ENCODE measurements at regions not wholly inside any gene's neighbourhood (a gene's known extent, or its start where the extent isn't known, plus 50 kb on each side); places are given as distances from the start of the nearest gene placed in this dataset.

DNA sequence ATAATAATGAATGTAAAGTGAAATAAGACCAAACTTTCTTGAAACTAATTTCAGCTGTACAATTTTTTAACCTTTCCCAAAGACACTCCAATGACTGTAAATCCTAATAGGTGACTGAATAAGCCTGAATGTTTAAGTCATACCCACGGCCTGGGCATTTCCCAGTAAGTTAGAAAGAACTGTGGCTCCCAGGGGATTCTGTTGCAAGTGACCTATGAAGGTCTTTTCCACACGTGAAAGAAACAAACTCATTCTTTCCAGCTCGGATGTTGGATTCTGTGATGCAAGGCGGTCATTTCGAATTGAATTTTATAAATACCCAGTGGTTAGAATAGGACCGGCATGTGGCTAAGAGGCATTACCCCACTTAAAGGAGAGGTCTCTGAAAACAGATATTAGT, 1134.4 kb downstream of the GALC start:
- DNase-seq = no peak

DNA sequence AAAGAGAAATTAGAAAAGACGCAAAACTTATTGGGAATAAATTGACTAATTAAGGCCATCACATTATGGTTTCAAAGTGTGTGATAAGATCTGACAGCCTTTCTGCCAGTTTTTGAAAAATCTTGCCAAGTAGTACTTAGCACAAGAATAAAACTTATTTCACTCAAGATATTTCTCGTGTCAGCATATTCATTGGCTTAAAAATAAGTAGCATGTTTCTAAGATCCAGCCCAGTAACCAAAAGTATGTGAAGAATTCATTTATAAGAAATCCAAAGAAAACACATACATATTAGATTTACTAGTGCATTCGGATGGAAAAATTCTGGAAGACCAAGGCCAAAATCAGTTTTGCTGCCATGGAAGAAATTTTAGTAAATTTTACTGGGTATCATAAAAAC, 1135.0 kb downstream of the GALC start:
- no peak for DNase-seq

DNA sequence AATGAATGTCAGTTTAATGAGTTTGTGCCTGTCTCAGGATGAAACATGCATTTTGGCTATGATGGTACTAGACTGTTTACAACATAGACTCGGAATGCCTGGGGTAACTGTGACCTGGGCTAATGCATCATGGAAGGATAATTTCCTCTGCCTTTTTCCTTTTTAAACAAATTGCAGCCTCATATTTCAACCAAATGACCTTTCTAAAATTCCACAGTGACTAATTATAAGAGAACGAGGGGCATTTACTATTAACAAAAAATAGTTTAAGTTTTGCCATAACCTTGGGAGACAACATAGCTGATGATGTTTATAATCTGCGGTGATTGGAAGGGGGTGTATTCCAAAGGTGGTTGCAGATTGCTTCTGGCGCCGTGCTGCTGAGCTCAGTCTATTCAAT, 1140.5 kb downstream of the GALC start:
- no peak for DNase-seq

DNA sequence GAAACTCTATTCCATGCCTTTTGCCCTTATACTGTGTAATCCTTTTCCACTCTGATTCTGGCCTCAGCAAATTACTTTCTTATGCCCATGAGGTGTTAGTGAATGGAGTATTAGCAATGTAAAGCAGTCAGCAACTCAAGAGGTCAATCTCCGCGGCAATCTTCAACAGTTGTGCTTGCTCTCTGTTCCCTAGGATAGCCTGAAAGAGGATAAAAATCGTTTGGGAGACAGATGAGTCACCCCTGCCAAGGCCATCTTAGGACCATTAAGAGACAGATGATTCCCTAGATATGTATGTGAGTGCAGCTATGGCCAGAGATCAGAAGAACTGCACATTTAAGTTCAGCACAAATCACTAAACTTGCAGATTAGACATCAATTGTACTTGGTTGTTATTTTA, 1145.8 kb downstream of the GALC start:
- no peak for DNase-seq

DNA sequence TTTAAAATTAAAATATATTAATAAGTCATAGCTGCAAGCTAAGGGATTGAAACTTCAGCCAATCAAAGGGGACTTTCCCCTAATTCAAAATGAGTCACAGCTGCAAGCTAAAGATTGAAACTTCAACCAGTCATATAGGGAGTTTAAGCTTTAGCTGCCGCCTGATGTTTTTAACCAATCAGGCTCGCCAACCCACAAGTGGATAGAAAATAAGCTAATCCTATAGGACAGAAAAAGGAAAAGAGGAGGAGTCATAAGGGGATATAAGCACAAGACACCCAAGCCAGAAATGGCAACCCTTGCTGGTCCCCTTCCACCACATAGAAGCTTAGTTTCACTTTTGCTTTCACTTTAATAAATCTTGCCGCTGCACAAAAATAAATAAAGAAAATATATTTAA, 1154.6 kb downstream of the GALC start:
- no peak for DNase-seq

DNA sequence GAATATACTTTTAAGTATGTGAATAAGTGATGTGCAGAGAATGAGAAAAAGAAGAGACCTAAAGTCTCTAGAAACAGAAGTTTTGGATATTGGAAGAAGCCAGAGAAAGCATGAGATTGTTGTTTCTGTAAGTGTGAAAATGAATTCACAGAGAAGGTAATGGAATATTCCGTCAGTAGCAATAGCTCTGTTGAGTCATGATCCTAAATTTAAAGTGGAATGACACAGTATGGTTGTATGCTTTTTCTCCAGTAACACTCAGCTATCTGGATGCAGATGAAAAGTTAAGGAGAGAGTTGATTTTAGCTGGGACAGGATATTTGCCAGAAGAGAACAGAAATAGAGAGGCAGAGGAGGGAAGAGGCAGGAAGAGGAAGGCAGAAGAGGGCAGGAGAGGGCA, 1166.3 kb downstream of the GALC start:
- DNase-seq = no peak

DNA sequence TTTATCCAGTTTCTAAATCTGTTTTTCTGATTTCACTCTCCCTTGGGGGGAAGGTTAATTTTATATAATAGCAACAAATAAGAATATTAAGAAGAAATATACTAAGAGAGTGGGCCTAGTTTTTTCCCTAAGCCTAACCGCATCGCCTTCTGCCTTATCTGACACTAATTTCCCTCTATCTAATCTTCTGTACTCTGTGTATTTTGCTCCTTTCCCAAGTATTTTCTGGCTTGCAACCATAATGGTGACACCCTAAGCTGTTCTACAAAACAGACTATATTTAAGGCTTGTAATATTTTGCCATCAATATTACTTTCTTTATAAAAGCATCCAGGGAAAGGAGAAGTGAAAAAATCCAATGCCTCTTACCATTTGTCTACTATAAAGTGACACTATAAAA, 1168.8 kb downstream of the GALC start:
- DNase-seq = no peak

DNA sequence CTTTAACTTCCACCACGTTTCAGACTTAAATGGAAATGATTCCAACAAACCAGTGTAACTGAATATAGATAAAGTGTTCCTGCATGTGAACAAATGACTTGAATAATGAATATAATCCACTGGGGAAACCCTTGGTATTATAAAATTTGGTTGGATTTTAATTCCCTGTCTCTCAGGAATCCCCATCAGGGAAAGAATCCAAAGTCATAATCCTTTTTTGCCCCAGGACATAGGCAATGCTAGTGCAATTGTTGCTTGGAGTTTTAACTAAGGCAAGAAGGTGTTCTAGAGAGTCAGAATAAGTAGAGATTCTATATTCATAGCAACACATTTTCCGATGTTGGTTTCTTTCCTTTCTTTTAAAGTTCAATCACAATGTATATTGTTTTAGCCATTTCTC, 1169.4 kb downstream of the GALC start:
- no peak for DNase-seq

DNA sequence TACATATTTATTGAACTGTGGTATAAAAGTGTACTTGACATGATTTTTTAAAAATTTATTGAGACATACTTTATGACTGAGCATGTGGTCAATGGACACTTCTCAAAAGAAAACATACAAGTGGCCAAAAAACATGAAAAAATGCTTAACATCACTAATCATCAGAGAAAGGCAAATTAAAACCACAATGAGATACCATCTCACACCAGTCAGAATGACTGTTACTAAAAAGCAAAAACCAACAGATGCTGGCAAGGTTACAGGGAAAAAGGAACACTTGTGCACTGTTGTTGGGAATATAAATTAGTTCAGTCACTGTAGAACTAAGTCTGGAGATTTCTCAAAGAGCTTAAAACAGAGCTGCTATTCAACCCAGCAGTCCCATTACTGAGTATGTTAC, 1177.6 kb downstream of the GALC start:
- no peak for DNase-seq

DNA sequence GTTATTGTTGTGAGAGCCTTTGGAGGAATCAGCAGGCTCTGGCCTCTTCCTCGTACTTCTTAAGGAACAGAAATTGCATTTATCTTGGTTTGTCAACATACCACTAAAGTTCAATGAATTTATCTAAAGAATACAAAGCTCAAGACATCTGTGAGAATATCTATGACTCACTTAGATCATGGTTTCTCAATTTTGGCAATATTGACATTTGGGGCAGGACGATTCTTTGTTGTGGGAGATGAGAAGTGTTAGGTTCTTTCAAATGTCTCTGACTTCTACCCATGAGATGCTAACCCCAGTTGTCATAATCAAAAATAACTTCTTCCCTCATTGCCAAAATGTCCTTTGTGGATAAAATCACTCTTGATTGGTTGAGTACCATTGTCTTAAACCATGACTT, 1190.3 kb downstream of the GALC start:
- no peak for DNase-seq

DNA sequence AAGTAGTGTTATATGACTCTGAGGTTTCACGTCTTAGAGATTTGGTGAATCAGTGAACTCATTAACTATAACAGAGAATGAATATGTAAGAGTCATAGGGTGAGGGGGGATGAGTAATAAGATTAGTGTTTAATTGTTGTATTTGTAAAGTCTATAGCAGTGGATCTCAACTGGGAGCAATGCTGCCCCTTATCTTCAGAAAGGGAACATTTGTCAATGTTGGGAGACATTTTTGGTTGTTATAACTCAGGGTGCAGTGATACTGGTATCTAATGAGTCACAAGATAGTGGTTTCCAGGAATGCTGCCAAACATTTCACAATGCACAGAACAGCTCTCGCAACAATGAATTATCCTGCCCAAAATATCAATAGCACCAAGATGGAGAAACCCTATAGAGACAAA, 1193.7 kb downstream of the GALC start:
- DNase-seq = no peak

DNA sequence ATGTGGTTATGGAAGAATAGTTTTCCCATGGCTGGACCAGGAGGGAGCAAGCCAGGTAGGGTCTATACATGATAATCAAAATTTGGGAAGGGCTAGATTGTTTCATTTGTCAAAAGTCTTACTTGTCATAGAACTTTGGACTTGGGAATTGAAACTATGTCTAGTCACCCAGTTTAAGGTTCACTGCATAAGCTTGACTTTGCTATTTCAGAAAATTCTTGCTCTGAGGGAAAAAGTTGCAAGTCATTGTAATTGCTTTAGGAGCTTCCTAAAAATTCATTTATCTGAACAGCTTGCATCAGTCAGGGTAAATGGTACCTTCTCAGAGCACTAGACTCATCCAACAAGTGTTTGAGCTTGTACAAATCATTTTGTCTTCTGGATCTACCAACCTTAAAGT, 1194.7 kb downstream of the GALC start:
- no peak for DNase-seq

DNA sequence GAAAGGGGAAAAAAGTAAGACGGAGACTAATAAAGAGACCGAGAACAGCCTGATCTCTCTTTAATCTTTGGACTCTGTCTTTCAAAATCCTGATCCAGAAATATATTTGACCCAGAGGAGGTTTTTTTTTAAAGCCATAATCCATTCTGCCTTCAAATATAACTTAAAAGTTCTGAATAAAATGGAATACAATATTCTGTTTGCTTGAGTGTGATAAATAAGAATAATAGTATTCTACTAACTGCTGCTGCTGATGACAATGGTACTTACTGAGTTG, 1196.0 kb downstream of the GALC start:
- no peak for DNase-seq

DNA sequence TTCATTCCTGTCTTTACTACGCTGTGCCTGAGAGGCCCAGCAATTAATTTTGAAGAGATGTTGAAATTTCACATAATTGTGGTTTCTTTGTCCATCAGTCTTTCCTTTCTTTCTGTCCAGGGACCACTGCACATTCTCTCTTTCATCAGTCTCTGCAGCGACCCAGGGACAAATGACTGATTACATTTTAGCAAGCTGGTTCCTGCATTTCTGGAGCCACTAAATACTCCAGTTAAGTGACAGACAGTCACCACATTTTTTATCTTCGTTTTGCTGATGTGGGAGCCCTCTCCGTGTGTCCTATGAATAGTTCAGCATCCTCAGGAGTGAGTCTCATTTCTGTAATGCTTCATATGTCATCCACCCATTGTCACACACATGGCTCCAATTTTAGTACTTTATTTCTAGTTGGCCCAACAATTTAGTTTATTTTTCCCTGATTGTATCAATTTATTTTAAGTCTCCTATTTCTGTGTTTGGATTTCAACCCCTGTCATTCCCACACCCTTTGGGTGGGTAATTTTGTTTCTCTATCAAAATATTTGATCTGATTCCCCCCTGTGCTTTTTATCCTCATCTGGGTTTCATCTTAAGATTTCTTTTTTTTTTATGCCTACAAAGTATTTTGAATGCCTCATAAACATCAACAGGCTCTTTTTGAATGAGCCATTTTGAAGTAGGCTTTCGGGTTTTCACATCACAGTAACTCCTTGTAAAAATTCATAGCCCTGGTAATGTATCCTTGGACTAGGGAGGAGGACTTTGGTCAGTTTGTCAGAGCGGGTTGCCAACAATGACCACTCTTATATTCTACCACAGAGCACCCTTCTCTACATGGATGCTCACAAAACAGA, 1196.5 kb downstream of the GALC start:
- no peak for DNase-seq

DNA sequence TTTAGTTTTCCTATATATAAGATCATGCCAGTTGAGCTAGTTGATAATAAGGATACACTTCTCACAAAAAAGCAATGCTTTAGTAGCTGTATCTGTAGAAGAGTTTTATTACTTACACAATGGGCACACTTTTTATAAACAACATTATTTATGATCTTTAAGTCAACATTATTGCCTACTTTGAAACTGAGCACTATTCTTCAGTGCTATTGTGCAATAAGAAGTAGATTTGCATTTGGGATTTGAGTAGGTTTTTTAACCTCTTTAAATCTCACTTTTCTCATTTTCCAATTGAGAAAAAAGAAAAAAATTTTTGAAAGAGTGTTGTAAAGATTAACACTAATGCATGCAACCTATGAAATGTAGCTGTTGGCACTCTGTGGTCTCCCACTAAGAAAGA, 1198.3 kb downstream of the GALC start:
- no peak for DNase-seq

DNA sequence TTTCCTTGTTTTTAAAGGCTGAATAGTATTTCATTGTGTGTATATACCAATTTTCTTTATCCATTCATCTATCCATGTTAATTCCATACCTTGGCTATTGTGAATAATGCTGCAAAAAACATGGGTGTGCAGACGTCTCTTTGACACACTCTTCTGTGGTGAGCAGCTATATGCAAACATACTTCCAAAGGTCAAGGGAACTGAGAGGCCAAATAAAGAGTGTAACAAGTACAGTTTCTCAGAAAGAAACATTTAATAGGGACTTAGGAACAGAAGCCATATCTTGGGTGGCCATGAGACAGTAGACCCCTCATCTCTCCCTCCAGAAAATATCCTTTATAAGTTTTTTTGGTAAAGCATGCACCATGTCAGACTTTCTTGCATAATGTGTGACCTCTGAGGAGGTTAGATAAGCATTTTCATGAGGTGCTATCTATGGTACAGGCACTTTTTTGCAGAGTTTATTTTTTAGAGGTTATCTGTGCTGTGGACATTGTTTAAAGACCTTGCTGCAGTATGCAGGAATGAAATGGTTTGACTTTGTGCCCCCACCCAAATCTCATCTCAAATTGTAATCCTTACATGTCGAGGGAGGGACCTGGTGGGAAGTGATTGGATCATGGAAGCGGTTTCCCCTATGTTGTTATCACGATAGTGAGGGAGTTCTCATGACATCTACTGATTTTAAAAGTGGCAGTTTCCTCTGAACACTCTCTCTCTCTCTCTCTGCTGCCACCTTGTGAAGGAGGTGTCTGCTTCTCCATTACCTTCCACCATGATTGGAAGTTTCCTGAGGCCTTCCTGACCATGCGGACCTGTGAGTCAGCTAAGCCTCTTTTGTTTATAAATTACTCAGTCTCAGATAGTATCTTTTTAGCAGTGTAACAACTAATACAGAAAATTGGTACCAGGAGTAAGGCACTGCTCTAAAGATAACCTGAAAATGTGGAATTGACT, 1202.3 kb downstream of the GALC start:
- DNase-seq = no peak

DNA sequence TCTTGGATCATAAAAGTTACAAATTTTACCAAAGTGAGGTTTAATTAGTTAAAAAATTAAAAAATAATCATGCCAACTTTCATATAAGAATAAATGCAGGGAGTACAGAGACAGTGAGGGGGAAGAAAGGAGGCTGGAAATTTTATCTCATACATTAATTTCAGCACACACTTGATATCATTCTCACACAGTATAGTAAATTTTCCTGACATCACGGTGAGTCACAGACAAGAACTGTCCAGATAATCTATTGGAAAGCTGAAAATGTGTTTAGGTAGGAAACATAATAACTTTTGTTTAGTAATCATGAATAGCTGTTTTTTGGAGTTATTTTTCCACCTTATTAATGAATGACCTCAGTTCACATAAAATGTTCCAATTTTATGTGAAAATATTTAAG, 1204.8 kb downstream of the GALC start:
- DNase-seq = no peak

DNA sequence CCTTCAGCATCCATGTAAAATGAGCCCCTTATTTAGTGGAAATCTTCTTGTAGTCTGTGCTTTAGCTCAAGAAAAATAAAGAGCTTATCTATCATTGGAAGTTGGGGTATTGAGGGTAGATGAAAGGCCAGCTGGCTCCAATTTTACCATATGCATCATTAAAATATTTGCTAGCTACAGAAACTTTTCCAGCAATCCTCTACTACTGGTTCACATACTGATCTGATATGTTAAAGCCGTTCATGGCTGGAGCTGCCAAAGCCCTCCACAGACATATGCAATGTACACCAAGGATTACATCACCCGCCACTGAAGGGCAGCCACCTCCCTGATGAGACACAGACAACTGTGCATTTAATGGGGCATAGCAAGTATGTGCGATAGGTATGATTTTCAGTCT, 1205.3 kb downstream of the GALC start:
- no peak for DNase-seq

DNA sequence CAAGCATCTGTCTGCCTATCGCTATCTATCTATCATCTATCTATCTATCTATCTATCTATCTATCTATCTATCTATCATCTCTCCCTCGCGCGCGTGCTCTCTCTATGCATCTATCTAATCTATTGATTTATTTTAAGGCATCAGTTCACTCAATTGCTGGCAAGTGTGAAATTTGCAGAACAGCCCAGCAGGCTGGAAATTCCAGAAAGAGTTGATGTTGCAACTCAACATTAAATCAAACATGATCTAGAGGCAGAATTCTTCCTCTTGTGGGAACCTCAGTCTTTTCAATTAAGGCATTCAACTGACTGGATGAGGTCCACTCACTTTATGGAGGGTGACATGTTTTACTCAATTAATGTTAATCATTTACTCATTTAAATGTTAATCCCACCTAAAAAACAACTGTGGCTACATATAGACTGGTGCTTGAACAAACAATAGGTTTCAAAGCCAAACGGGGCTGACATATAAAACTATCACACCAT, 1210.8 kb downstream of the GALC start:
- DNase-seq = no peak

DNA sequence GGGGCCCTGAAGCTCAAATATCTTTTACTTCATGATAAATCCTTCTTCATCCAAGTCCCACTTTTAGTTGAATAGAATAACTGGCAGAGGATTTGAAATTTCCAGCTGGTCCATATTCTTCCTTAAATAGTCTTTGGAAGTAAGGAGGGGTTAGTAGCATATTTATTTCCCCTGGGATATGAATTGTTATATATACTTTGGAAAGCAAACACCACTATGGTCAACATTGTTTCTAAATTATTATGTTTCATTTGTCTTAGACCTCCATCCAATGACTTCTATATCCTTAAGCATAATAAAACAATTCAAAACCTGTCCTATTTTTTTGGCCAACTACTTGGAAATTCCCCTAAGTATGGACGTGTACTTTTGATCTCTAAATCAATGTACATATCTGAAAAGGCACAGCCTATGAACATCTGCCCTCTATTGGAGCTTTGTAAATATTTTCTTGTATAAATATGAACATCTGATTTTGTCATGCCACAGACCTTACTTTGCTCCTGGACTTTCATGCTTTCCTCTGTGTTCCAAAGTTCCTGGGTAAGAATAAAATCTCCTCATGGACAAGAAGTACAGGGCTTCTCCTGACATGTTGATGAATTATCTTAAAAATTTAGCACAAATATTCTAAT, 1212.0 kb downstream of the GALC start:
- no peak for DNase-seq

DNA sequence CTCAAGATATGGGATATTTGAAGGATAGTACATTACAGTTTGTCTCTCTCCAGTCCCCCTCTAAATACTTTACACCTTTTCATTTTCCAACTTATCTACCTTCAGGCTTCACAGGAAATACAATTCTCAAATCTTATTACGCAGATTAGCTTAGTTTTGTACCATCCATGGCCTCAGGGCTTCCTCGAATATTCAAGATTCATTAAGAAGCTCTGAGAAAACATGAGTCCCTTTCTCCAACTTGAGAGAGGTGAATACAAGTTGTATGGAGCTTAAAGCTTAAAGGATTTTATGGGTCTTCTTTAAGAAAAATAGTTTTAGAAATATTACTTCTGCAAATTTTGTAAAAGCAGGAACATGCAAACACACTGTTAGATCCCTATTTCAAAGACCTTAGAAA, 1212.5 kb downstream of the GALC start:
- DNase-seq = no peak

DNA sequence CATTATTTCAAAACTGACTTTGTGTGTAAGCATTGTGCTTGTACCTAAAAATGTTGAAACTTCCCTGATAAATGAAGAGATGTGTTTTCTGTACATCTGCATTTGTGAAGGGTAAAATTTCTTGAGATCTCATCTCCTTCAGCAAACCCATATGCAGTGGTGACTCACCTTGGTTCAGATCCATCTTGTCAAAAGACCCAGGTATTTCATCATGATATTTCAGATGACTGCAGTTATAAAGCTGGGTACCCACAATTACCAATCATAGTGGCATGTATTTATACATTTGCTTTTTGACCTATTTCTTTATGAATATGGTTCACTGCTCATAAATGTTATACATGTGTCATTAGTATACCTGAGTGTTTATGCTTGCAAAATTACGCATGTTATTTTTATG, 1213.6 kb downstream of the GALC start:
- no peak for DNase-seq

DNA sequence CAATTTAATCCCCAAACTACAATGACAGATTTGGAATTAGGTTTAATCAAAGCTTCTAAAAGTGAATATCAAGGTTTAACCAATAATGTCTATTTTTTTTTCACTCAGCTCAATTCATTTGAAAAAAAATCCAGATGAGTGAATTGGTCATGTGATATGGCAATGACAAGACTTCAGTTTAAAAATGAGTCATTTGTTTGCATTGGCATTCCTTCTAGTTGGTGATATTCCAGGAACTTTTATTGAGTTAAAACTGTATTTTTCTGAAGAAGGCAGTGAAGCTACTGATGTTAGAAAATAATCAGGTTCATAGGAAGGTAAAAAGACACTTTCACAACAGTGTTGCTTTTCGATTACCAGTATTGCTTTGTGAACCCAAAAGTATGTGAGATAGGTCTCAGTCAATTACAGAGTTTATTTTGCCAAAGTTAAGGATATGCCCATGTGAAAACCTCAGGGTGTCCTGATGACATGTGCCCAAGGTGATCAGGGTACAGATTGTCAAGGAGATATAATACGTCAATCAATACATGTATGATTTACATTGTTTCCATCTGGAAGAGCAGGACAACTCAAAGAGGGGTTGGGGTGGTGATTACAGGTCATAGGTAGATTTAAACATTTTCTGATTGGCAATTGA, 1214.9 kb downstream of the GALC start:
- no peak for DNase-seq

Data from CD4-positive, alpha-beta T cell treated with Interleukin-15 for 1 hour (primary cell).